GF-D8 (cell line): ENCODE measurements at regions not wholly inside any gene's neighbourhood (a gene's known extent, or its start where the extent isn't known, plus 50 kb on each side); places are given as distances from the start of the nearest gene placed in this dataset.

Experiments used
- DNase-seq: peaks from one replicate; lab custom pipeline; 2025; lab: John Stamatoyannopoulos, UW

DNA sequence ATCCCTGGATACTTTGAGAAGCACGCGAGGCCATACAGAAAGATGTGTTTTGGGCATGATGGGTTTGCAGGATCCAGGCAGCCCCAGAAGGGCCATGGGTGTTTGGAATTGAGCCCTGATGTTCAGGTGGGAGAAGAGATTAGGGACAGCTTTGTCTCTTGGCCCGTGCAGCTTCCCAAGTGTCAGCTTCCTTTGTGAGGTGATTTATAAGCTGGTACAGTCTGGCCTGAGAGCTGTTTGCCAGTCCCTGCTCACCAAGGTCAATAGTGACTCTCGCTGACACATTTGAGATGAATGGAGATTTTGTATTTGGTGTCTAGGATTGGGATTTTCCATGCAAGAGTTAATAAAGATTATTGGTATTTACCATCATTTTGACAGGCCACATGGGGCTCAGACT, 165.9 kb downstream of the ICE1 start:
- DNase-seq, result no peak

DNA sequence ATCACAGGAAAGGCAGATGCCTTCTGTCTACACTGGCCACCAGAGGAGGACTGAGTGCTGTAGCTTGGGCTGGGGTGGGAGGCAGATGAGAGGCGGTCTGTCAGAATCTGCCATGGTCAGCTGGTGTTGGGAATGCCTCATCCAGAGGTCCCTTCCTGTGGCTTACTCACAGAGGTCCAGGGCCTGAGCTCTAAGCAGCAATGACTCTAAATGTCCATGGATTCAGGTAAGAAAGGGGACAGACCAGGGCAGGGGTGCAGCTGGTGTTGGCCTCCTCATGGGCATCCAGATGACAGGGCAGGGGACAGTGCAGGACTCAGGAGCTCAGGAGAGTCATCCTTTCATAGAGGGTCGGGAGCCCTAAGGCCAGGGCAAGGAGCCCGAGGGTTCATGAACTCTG, 165.0 kb downstream of the ICE1 start:
- no peak for DNase-seq

DNA sequence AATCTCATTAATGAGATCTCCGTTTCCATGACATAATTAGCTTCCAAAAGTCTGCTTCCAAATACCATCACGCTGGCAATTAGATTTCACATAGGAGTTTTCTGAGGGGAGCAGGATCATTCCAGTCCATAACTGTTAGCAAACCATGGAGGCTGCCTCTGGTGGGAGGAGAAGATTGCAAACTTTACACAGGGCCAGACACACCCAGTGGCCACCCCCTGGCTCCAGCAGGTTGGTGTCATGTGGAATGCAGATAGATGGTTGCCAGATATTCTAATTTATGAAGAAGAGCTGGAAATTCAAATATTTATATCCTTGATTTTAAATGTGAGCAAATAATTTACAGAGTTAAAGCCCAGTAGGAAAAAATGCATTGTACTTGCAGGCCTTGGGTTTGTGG, 164.2 kb downstream of the ICE1 start:
- no peak for DNase-seq

DNA sequence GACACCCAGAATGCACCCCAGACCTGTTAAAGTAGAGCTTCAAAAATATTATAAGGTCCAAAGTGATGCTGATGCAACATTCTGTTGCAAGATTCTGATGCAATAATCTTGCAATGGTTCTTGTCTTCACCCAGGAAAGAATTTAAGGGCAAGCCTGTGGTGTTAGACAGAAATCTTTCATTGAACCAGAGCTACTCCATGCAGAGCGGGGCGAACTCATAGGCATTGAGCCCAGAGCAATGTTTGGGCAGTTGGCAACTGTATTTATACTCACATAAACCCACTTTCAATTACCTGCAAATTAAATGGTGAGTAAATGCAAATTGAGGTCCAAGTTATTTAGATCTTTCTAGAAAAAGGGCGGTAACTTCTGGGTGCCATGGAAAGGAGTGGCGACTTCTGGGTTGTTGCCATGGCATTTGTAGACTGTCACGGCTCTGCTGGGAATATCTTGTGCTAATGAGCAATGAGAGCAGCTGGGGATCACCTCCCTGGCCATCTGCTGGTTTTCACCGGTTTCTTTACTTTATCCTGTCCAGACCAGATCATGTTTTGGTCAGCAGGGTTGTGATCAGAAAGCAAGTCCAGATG, 163.4 kb downstream of the ICE1 start:
- DNase-seq, result no peak

DNA sequence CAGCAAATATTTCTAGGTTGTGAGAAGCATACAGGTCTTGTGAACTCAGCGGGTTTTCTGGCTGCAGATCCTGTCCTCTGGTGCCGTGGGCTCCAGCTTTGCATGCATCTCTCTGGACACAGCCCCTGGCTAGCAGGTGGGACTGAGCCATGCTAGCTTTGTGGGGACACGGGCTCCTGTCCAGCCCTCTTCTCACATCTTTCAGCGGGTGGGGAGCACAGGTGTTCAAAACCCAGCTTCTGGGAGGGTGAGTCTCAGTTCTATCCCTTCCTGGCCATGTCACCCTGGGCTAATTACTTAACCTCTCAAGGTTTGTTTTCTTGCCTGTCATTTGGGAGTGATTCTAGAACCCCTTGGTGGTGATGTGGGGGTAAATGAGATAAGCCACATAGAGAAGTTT, 162.3 kb downstream of the ICE1 start:
- DNase-seq, result no peak

DNA sequence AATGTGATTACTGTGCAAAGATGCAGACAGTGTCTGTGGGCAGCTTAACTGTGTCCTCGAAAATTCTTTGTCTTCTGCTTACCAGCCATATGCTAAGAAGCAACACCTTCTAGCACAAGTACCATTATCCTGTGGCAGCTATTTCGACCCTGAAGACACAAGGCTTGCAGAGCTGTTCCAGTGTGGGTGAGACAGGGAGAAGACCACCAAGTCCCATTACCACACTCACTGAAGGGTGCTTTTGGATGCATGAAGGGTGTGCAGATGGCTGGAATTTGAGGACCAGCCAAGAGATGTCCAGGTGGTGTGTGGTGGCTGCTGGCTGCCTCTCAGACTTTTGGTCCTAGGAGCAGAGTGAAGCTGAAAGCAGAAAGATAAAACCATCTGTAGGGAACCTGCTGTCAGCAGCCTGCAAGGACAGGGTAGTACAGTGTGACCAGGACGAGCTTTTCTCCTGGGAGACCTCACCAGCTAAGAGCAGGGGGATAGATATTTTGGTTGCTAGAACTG, 161.8 kb downstream of the ICE1 start:
- no peak for DNase-seq

DNA sequence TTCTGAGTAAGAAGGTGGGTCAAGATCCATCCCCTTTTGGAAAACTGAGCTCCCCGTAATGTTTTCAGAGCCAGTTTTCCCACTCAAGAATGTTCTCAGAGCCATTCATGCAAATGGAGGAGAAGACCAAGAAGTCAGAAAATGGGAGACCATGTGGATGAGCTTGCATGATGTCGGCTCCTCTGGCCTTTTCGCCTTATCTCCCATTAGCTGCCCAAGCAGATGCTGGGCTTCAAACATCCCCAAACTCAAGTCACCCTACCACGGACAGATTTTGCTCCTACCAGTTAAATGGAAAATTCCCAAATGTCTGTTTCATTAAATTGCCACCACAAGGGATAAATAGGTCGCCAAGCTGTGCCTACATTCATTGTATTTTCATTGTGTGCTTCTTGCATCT, 161.4 kb downstream of the ICE1 start:
- no peak for DNase-seq

DNA sequence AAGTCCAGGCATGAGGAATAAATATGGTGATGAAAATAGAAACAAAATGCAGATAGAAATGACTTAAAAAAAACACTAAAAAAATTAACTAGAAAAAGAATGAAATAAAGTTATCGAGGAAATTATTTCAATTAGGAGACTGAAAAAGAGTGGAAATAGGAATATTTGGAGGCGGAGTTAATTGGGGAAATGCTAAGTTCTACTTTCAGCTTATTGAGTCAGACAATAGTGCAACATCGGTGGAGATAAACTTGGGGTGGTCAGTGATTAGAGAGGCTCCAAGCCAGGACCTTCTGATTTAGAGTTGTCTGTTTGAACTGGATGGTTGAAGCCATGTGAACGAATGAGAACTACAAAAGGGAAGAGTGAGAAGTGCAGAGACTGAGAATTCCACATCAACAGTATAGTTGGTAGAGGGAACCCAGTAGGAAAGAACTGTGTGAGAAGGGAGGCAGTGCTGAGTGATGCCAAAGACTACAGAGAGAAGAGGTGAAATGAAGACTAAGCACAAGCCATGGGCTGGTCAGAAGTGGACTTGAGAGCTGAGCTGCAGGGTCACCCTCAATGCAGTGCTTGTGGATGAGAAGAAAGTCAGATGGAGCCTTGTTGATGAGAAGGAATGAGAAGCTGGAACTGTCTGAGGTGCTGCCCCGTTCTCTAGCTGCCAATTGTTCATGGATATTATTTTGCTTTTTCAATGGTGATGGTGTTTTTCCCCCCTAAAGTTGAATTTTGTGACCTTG, 160.7 kb downstream of the ICE1 start:
- DNase-seq, result no peak

DNA sequence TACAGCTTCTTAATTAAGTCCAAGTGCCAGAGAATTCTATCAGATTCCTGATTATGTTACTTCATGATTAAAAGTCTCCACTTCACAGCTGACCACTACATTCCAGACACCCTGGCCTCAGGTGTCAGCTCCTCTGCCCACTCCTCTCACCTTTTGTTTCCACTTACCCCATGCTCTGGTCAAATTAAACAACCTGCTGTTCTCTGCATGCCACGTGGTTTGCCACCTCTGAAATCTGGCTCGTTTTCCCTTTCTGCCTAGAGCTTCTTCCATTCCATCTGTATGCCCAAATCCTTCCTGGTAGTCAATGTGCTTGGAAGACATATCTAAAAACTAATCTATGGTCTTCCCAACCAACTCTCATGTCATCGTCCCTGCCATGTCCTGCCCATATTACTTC, 158.6 kb downstream of the ICE1 start:
- no peak for DNase-seq

DNA sequence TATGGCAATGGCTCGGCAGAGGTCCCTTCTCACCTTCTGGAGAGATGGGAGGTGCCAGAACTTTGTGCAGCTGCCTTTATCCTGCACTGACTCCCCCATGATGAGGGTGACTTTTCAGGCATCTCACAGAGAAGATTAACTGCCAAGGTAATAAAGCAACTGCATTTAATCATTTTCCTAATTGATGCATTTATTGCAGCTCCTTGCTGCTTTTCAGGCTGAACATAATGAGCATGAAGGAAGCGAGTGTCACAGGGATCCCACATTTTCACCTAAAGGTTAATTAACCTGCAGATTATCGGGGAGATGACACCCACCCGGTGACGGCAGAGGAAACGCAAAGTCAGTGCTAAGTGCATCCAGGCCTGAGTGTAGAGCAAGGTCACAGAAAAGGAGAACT, 154.3 kb downstream of the ICE1 start:
- DNase-seq, result no peak

DNA sequence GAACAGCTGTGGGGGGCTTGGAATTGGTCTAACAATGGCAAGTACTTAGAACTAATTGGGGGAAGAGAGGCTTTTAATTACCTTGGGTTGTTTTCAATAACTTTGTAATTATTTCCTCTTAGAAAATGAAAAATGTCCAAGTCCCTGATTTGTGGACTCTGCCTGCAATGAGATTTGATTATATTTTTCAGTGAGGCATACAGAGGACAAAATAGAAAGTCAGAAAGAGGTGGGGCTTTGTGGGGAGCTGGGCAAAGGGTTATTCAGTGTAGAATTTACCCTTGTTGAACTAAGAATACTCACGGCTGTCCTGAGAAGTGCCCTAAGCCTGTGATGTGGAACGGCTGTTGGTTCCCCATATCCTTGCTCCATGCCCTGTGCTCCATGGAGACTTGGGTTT, 153.0 kb downstream of the ICE1 start:
- no peak for DNase-seq

DNA sequence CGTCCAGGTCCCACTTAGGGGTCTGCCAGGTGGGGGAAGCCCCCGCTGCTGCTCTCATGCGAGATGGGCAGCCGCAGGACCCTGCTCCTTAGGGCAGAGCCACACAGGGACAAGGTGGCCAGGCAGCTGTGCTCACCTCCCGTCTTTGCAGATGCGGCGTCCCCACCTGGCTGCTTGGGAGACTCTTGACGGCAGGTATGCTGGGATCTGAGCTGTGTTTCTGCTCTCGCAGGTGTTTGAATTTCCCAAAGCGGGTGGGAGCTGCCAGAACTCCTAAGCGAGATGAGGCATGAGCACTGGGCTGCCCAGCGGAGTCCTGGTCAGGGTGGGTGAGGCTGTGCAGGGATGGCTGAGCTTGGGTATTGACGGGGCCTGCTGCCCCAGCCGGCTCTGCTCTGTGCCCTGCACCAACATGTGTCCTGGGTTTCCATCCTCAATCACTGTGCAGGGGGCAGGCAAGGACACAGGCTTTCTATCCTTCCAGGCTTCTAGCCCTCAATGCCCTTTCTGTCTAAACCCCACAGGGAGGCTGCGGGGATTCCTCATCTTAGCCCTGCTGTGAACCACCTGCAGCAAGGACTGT, 151.4 kb downstream of the ICE1 start:
- DNase-seq, result no peak

DNA sequence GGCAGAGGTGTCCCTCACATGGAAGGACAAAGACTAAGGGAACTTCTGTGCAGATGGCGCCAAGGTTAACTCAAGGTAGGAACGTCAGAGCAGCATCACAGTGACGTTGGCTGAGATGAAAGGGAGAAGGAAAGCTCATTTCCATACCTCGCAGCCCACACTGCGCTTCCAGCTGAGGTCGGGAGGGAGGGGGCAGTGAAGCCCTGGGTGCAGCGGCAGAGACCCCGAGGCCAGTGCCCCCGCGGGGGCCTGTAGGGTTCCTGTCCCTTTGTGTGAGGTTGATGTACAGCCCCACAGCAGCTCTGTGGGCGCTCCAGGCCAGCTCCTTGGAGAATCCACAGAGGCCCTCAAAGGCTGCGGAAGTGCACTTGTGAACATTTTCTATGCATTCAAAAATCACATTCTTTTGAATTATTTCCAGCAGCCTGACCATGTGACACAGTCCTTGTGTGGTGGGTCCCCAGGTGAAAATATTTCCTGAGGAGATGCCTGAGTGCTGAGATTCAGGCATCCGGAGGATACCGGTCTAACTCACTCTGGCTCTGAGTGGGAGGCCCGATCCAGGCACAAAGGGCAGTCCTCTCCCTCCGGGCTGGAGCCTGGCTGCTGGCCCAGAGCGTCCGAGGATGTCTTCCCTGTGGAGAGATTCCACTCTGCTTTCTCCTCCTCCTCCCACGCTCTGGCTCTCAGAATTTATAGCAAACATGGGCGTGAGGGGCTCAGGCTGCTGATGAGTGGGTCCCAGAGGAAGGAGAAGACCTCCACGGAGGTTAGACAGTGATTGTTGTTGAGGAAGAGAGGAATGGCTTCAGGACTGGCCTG, 150.7 kb downstream of the ICE1 start:
- DNase-seq, result no peak

DNA sequence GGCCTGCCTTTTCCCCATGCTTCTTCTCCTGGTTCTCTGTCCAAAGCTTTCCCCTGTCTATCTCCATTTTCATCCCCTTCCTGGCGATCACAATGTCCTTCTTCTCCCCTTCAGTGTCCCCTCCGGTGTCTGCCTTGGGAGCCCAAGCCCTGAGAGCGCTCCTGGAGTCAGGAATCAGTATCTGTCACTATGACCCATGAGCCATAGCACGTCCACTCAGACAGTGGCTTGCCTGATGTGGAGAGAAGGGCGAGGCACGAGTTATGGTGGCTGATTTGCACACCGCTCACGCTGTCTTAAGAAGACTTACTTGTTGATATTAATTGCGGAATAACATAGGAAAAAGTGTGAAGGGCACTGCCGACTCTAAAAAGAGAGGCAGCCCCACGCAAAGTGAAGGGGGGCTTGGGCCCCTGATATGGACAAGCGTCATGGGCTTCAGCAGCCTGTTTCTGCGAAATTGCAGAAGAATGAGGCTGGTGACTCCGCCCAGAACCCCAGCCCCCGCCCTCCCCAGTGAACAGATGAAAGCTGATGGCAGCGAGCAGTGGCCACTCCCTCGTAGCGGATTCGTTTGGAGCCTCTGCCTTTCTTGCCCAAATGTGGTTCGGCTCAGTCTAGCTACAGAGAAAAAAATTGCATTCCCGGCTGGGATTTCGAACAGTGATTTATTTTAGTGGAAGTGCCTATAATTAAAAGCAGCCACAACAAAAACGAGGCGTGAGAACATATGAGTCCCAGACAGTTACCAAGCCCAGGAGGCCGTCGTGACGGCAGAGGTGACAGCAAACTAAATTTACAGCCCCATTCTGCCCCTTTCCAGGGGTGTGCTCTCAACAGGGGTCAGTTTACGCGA, 149.8 kb downstream of the ICE1 start:
- no peak for DNase-seq

DNA sequence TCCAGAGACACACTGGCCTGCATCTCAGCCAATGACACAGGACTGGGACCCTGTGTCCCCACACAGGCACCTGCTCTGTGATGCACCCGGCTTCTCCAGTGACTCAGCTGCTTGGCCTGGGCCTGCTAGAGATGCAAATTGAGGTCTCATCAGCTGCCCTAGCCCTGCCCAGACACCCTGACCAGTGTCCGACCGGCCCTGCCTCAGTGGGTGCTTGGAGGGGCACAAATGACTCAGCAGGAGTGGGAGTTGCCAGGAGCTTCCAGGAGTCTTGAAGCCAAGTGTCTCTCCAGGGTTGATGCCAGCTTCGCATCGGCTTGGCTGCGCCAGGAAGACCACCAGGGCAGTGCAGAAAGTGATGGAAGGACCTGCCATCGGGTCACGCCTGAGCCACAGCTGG, 148.2 kb downstream of the ICE1 start:
- DNase-seq, result no peak

DNA sequence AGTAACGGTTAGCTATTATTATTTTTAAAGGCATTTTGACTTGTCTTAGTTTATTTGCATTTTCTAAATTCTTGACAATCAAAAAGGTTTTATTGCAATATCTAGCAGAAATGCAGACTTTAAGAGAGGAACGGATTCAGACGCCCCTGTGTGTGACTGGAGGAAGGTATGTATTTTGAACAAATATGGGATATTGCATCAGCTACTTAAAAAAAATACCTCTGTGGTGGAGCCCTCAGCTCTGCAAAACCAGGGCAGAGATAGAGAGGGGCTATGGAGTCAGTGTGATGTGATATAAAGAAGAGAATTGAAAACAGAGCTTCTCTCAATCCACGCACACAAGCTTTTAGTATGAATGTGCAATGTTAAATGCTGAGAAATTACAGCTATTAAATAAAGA, 142.4 kb downstream of the ICE1 start:
- DNase-seq, result no peak

DNA sequence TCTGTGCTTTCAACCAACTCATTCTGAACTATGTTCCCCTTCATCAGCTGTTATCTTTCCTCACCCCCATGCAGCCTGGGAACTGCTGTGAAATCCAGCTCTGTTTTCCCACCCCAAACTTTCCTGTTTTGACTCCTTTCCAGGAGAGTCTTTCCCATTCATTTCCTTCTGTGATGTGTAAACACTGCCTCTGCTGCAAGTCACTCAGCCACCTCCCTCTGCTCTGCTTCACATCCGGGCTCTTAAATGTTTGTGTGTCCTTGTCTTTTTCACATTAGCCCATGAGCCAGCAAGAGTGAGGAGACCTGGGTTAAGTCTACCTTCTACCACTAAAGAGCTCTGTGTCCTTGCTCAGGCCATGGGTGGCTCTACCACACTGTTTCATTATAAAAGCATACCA, 137.5 kb downstream of the ICE1 start:
- no peak for DNase-seq

DNA sequence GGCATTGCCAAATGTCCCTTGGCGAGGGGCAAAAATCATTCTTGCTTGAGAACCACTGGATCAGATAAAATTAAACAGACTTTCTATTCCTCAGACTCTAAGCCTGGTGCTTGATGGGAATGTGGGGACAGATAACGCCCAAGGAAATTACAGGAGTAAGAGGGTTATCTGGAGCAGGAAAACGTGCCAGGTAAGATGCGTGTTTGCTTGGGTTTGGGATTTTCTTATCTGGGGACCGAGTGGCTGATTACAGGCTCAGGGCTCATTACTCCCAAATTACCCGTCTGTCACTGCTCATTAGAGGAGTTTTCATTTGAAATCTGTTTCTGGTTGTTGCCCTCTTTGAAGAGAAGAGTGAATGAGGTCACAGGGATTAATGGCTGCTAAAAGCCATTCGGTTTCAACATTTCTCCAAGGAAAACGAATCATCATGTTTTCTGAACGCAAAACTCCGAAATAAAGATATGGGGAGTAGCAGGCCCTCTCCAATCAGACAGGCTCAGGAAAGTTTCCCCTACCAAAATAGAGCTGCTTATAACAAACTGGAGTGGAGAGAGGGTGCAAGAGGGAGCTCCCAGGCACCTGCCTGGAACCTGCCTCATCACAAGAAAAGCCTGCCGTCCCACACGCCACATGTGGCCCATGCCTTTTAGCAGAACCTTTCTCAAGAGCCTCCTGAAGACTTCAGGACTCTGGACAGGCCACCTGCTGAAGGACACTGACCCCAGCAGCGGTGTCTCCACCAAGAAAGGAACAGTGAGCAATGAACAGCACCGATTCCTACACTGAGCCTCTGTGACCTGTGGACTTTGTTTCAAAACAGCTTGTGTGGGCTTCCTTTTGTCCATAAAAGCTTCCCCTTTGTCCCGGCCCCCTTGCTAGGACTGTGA, 136.4 kb downstream of the ICE1 start:
- DNase-seq, result no peak

DNA sequence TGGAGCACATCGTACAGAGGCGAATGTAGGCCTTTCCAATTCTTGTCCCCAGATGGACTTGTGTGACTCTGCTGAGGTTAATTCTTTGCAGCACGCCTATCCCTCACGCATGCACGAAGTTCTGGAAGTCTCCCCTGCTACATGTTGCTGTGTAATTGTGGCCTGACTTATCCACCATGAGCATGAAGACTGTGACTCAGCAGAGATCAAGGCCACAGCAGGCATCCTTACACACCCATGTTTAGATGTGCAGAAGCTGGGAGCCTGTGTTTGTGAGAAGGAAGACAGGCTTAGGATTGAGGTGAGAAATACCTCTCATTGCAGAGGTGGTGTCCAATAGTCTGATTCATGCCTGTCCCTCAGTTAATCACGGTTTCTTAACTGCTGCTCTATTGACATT, 135.6 kb downstream of the ICE1 start:
- no peak for DNase-seq

DNA sequence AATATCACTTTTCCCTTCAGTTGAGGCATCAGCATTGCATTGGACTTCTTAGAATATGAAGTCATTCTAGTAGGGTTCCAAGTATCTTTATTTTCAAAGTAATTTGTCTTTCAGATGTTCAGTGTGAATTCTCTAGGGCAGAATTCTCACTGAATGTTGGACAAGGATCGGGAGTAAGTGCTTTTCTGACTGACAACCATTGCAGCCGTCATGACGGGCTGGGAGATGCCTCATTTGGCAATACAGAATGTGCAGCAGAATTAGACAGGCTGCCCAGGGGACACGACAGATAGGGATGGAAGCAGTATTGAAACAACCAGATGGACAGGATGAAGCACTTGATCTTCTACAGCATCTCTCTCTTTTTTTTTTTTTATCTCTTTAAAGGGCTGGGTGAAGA, 129.0 kb downstream of the ICE1 start:
- DNase-seq, result no peak

DNA sequence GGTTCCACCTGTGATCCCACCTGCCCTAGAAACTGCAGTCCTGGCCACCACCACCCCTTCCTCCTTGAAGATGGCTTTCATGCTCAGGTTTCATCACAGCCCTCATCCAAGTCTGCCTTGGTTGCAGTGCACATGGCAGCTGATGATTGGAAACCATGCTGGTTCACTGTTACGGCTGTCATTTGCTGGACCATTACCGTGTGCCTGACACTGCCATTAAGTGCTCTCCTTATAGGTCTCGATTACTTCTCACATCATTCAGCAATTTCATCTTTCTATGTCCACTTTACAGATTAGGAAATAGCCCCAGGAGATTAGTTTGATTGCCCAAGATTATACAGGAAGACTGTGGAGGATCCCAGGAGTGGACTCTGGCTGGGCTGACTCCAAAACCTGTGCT, 123.9 kb downstream of the ICE1 start:
- no peak for DNase-seq
